Naive thymus-derived CD4-positive, alpha-beta T cell (primary cell): ENCODE measurements at regions not wholly inside any gene's neighbourhood (a gene's known extent, or its start where the extent isn't known, plus 50 kb on each side); places are given as distances from the start of the nearest gene placed in this dataset.

Experiments used
- ATAC-seq: fragments of 150-1000 bp; cut with Tn5 transposase; 2 replicates; pipeline ENCODE4 v1.10.0; 2021; ENCODE audit warnings: mild to moderate bottlenecking, moderate library complexity
- CTCF ChIA-PET: fragments of 350-600 bp; sonication (Branson Sonifier 250); formaldehyde crosslinking; loops from one replicate; lab custom pipeline; 2021; ENCODE audit warnings: antibody characterized with exemption; lab: Charles Lee
- POLR2A ChIA-PET: fragments of 350-600 bp; sonication (Branson Sonifier 250); formaldehyde crosslinking; loops from one replicate; lab custom pipeline; 2021; ENCODE audit warnings: antibody characterized with exemption, inconsistent platforms; lab: Charles Lee
- DNase-seq, 9 donors: peaks; one replicate each; pipeline versions ENCODE4 v3.0.0 to v3.0.0-alpha.2; 2020 to 2022; ENCODE audit warnings: mixed read lengths in 1 of 9
- H3K27ac ChIP-seq: one replicate; pipeline ENCODE4 v1.7.0; 2013; ENCODE audit warnings: mild to moderate bottlenecking, low read depth, low read length, moderate library complexity
- H3K27me3 ChIP-seq, 2 donors: one replicate each; pipeline ENCODE4 v1.7.0; 2013; ENCODE audit warnings: low read length in 2 of 2, mild to moderate bottlenecking in 2 of 2, moderate library complexity in 2 of 2; ENCODE audit not compliant: control insufficient read depth in 2 of 2, insufficient read depth in 2 of 2
- H3K36me3 ChIP-seq, 3 experiments: 1 replicate in 2 of 3; 2 replicates in 1 of 3; pipeline ENCODE4 v1.7.0; 2013; ENCODE audit warnings: low read length in 3 of 3, mild to moderate bottlenecking in 3 of 3, moderate library complexity in 1 of 3; ENCODE audit not compliant: insufficient read depth in 3 of 3, control insufficient read depth in 2 of 3
- H3K4me1 ChIP-seq, 2 donors: one replicate each; pipeline ENCODE4 v1.7.0; 2013; ENCODE audit warnings: low read length in 2 of 2, mild to moderate bottlenecking in 2 of 2, moderate library complexity in 1 of 2; ENCODE audit not compliant: control insufficient read depth in 2 of 2, insufficient read depth in 2 of 2
- H3K4me3 ChIP-seq: 2 replicates; pipeline ENCODE4 v1.7.0; 2013; ENCODE audit warnings: mild to moderate bottlenecking, low read length
- H3K9me3 ChIP-seq, 3 experiments: 1 replicate in 2 of 3; 2 replicates in 1 of 3; pipeline ENCODE4 v1.7.0; 2013; ENCODE audit warnings: low read length in 3 of 3; ENCODE audit not compliant: control insufficient read depth in 2 of 3
- H3K27ac Mint-ChIP-seq, 9 donors: one replicate each; pipeline ENCODE4 v1.8.0; 2020 to 2022; ENCODE audit warnings: mixed read lengths in 9 of 9, mild to moderate bottlenecking in 8 of 9, moderate library complexity in 5 of 9, inconsistent platforms in 2 of 9
- H3K27me3 Mint-ChIP-seq, 5 donors: one replicate each; pipeline ENCODE4 v1.8.0; 2021 to 2022; ENCODE audit warnings: mixed read lengths in 5 of 5, mild to moderate bottlenecking in 1 of 5
- H3K36me3 Mint-ChIP-seq, 5 donors: one replicate each; pipeline ENCODE4 v1.8.0; 2020 to 2022; ENCODE audit warnings: mixed read lengths in 5 of 5, mild to moderate bottlenecking in 3 of 5, inconsistent platforms in 1 of 5
- H3K4me1 Mint-ChIP-seq, 7 donors: one replicate each; pipeline ENCODE4 v1.8.0; 2020 to 2022; ENCODE audit warnings: mixed read lengths in 7 of 7, mild to moderate bottlenecking in 3 of 7, inconsistent platforms in 1 of 7
- H3K4me3 Mint-ChIP-seq, 10 donors: one replicate each; pipeline ENCODE4 v1.8.0; 2020 to 2022; ENCODE audit warnings: mild to moderate bottlenecking in 10 of 10, mixed read lengths in 10 of 10, moderate library complexity in 6 of 10, inconsistent platforms in 2 of 10
- H3K9me3 Mint-ChIP-seq, 11 donors: one replicate each; pipeline ENCODE4 v1.8.0; 2020 to 2022; ENCODE audit warnings: mixed read lengths in 11 of 11, mild to moderate bottlenecking in 4 of 11, inconsistent platforms in 1 of 11, moderate library complexity in 1 of 11
- intact Hi-C, 2 donors: fragments of 100-400 bp; cut with micrococcal nuclease; formaldehyde crosslinking; loops; one replicate each; pipeline ENCODE4 v1.15.1; 2023

DNA sequence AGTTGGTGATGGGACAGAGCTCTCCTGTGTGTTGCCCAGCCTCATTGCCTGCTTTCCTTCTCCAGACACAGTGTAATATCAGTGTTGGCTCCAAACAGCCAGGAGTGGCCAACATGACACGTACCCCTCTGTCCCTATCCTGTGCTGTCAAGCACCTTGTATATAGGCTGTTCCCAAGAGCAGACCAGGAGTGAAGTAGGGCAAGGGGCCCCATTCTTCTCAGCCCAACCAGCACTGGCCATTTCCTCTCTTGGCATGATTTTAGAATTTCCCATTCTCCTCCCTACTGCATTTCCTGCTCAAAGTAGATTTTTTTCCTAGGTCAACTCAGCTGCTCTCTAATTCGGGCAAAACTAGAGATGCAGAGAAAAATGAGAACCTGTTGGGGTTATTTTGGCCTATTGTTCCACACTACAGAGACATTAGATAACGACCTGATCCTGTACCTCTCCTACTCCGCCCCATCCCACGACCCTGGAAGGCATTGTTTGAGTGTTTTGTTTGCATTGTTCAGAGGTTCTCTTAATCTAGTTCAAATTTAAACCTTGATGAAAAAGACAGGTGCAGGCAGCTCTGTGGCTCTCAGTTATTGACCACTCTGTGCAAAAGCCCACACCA is 95.6 kb downstream of the RASSF10 start:
- Mint-ChIP-seq H3K27me3 (peaks cover 28 to 59% (median 37%) of the 10 kb centered on the region in 5 donors), H3K27ac (no peak overlapping the region), H3K9me3 (peaks cover 0 to 13% (median 5%) of the 10 kb centered on the region in 11 donors), H3K36me3 (peaks cover 0 to 4% (median 0%) of the 10 kb centered on the region in 5 donors), H3K4me1 (peaks cover 0 to 3% (median 0%) of the 10 kb centered on the region in 7 donors), H3K4me3 (no peak overlapping the region)
- Histone ChIP-seq H3K4me3 (no peak overlapping the region), H3K27me3 (no peaks in the 10 kb centered on the region), H3K9me3 (no peaks in the 10 kb centered on the region), H3K4me1 (no peaks in the 10 kb centered on the region), H3K27ac (no peak overlapping the region), H3K36me3 (no peaks in the 10 kb centered on the region)
- DNase-seq (no peak), ATAC-seq (no peak)
- intact Hi-C loops = no loop called here
- POLR2A ChIA-PET = no interaction called here
- CTCF ChIA-PET = no interaction called here

DNA sequence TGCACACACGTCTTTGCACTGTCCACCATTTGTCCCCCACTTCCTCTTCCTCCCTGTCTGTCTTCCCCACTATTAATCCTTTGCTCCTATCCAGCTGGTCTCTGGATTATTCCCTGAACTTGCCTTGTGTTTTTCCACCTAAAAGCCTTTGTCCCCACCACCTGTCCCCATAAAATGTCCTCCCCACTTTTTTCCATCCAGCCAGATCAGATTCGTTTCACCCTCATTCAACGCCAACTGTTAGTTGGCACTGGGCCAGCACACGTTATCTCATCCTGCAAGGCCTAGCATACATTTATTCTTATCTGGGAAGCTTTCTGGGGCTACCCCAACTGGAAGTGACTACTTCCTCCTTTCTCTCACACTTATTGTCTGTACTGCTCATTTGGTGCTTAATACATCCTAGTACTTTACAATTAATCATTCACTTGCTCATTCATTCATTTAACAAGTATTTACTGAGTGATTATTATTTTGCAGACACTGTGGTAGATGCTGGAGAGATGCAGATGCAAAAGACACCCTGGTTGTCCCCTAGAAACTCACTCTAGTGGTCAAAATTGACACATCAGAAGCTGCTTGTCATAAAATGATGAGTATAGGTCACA is 96.2 kb downstream of the RASSF10 start:
- CTCF ChIA-PET = no interaction called here
- H3K27me3 Mint-ChIP-seq = peaks cover 28 to 59% (median 37%) of the 10 kb centered on the region in 5 donors

DNA sequence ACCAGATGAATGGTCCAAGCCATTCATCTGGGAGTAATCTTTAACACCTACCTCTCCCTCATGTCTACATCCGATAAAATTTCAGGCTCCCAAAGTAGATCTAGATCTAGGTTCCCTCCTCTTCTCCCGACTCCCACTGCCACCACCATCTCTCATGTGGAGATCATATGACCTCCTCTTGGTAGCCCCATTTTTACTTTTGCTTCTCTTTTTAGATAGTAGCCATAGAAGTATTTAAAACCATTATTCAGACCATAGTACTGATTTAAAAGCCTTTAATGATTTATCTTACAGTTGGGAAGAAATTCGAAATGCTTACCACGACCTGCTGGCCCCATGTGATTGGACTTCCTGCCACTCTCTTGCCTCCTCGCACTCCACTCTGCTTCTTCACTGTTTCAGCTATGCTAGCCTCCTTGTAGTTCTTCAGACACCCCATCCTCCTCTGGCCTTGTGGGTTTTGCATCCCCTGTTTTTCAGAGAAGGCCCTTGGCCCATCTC is 98.5 kb downstream of the RASSF10 start:
- DNase-seq (no peak), ATAC-seq (no peak)
- H3K36me3 ChIP-seq = no peaks in the 10 kb centered on the region
- Mint-ChIP-seq H3K4me1 (peaks cover 0 to 3% (median 0%) of the 10 kb centered on the region in 7 donors), H3K27me3 (peaks cover 22 to 43% (median 28%) of the 10 kb centered on the region in 5 donors), H3K36me3 (peaks cover 0 to 4% (median 0%) of the 10 kb centered on the region in 5 donors), H3K9me3 (peaks cover 0 to 13% (median 5%) of the 10 kb centered on the region in 11 donors), H3K27ac (no peak overlapping the region), H3K4me3 (no peak overlapping the region)
- no peaks in the 10 kb centered on the region for H3K27me3 ChIP-seq
- intact Hi-C loops = no loop called here
- ChIA-PET CTCF (no interaction called here), POLR2A (no interaction called here)
- no peaks in the 10 kb centered on the region for H3K9me3 ChIP-seq
- H3K27ac ChIP-seq = no peak overlapping the region
- no peak overlapping the region for H3K4me3 ChIP-seq
- no peaks in the 10 kb centered on the region for H3K4me1 ChIP-seq

More for the DNA sequence above, 96.2 kb downstream of the RASSF10 start:
- Mint-ChIP-seq H3K27ac (no peak overlapping the region), H3K9me3 (peaks cover 0 to 13% (median 5%) of the 10 kb centered on the region in 11 donors), H3K36me3 (peaks cover 0 to 4% (median 0%) of the 10 kb centered on the region in 5 donors), H3K4me3 (no peak overlapping the region), H3K4me1 (peaks cover 0 to 3% (median 0%) of the 10 kb centered on the region in 7 donors)
- ATAC-seq = no peak
- Histone ChIP-seq H3K4me1 (no peaks in the 10 kb centered on the region), H3K36me3 (no peaks in the 10 kb centered on the region), H3K9me3 (no peaks in the 10 kb centered on the region), H3K27me3 (no peaks in the 10 kb centered on the region), H3K4me3 (no peak overlapping the region), H3K27ac (no peak overlapping the region)
- POLR2A ChIA-PET = no interaction called here
- no peak for DNase-seq
- intact Hi-C loops = no loop called here

DNA sequence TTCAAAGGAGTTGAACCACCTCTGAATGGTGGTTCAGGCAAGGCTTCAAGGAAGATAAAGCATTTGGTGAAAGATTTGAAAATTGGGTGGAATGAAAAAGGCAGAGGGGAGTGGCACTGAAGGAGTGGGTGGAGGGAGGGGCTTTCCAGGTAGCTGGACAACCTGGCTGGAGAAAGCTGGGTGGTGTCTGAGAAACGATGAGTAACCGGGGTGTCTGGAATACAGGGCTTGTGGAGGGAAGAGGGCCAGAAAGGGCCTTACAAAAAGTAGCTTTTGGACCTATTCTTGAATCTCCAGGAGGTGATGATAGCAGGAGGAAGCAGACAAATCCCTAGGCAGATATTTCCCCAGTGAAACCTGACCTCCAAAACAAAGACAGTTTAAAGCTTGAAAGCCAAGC is 99.3 kb downstream of the RASSF10 start:
- no peaks in the 10 kb centered on the region for H3K36me3 ChIP-seq
- H3K27me3 Mint-ChIP-seq = peaks cover 21 to 39% (median 29%) of the 10 kb centered on the region in 5 donors
- H3K9me3 ChIP-seq = no peaks in the 10 kb centered on the region
- H3K27ac Mint-ChIP-seq = no peak overlapping the region
- H3K27ac ChIP-seq = no peak overlapping the region
- no peak overlapping the region for H3K4me3 Mint-ChIP-seq
- ChIA-PET POLR2A (no interaction called here), CTCF (no interaction called here)
- ATAC-seq (no peak), DNase-seq (no peak)
- intact Hi-C loops = no loop called here
- H3K4me1 ChIP-seq = no peaks in the 10 kb centered on the region
- H3K4me1 Mint-ChIP-seq = peaks cover 0 to 7% (median 0%) of the 10 kb centered on the region in 7 donors
- peaks cover 0 to 13% (median 5%) of the 10 kb centered on the region in 11 donors for H3K9me3 Mint-ChIP-seq
- peaks cover 0 to 4% (median 0%) of the 10 kb centered on the region in 5 donors for H3K36me3 Mint-ChIP-seq
- H3K27me3 ChIP-seq = no peaks in the 10 kb centered on the region
- H3K4me3 ChIP-seq = no peak overlapping the region

DNA sequence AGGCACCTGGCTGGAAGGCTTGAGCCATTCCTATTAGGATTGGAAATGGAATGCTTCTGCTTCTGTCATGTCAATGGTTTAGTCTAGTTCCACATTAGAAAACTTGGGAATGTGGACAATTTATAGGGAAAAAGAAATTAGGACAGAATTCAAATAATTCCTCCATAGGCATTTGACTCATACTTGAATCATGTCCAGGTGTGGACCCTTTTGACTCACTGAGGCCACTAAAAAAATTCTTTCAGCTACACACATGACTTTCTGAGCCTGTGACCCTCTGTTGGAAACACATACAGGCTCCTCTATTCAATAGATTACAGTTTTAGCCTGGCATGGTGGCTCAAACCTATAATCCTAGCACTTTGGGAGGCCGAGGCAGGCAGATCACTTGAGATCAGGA is 100.5 kb downstream of the RASSF10 start:
- Histone ChIP-seq H3K9me3 (no peaks in the 10 kb centered on the region), H3K4me3 (no peak overlapping the region), H3K4me1 (no peaks in the 10 kb centered on the region), H3K36me3 (no peaks in the 10 kb centered on the region), H3K27me3 (no peaks in the 10 kb centered on the region), H3K27ac (no peak overlapping the region)
- no peak for DNase-seq
- ChIA-PET POLR2A (no interaction called here), CTCF (no interaction called here)
- Mint-ChIP-seq H3K36me3 (peaks cover 0 to 4% (median 0%) of the 10 kb centered on the region in 5 donors), H3K4me3 (no peak overlapping the region), H3K27me3 (peaks cover 22 to 37% (median 25%) of the 10 kb centered on the region in 5 donors), H3K27ac (no peak overlapping the region), H3K9me3 (peaks cover 0 to 13% (median 5%) of the 10 kb centered on the region in 11 donors), H3K4me1 (peaks cover 0 to 7% (median 0%) of the 10 kb centered on the region in 7 donors)
- no peak for ATAC-seq
- intact Hi-C loops = no loop called here

DNA sequence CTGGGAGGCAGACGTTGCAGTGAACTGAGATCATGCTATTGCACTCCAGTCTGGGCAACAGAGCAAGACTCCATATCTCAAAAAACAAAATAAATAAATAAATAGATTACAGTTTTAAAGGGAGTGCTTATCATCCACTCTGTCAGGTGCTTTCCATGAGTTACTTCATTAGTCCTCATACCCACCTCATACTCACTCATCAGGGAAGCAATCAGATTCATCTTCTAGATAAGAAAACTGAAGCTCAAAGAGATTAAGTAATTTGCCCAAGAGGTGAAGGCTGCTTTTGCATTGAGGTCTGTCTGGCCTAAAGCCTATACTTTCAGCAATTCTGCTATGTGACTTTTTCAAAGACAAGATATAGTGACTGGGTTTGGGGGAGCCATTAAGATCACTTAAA is 101.0 kb downstream of the RASSF10 start:
- peaks cover 0 to 7% (median 0%) of the 10 kb centered on the region in 7 donors for H3K4me1 Mint-ChIP-seq
- no peaks in the 10 kb centered on the region for H3K4me1 ChIP-seq

More for the DNA sequence above, 101.0 kb downstream of the RASSF10 start:
- no peak overlapping the region for H3K4me3 Mint-ChIP-seq
- peaks cover 18 to 32% (median 23%) of the 10 kb centered on the region in 5 donors for H3K27me3 Mint-ChIP-seq
- no peak for DNase-seq
- intact Hi-C loops = no loop called here
- POLR2A ChIA-PET = no interaction called here
- ATAC-seq = no peak
- H3K27ac Mint-ChIP-seq = no peak overlapping the region
- Histone ChIP-seq H3K27me3 (no peaks in the 10 kb centered on the region), H3K36me3 (no peaks in the 10 kb centered on the region), H3K27ac (no peak overlapping the region), H3K4me3 (no peak overlapping the region), H3K9me3 (no peaks in the 10 kb centered on the region)
- CTCF ChIA-PET = no interaction called here
- peaks cover 0 to 13% (median 5%) of the 10 kb centered on the region in 11 donors for H3K9me3 Mint-ChIP-seq
- peaks cover 0 to 4% (median 0%) of the 10 kb centered on the region in 5 donors for H3K36me3 Mint-ChIP-seq
